Brain microvascular endothelial cell (primary cell): ENCODE measurements at regions not wholly inside any gene's neighbourhood (a gene's known extent, or its start where the extent isn't known, plus 50 kb on each side); places are given as distances from the start of the nearest gene placed in this dataset.

Experiments
- DNase-seq: peaks from one replicate; pipeline ENCODE4 v3.0.0-alpha.2; 2020
- H3K27ac ChIP-seq: fragments of 250-450 bp; sonication (Bioruptor Pico); 2 replicates; pipeline ENCODE4 v1.5.1; 2020; ENCODE audit warnings: mild to moderate bottlenecking, moderate library complexity
- H3K27me3 ChIP-seq: fragments of 250-450 bp; sonication (Bioruptor Pico); replicated peaks from 2 replicates; pipeline ENCODE4 v1.5.1; 2020; ENCODE audit warnings: mild to moderate bottlenecking
- H3K36me3 ChIP-seq: fragments of 250-450 bp; sonication (Bioruptor Pico); replicated peaks from 2 replicates; pipeline ENCODE4 v1.5.1; 2020; ENCODE audit warnings: mild to moderate bottlenecking
- H3K4me3 ChIP-seq: 2 replicates; pipeline ENCODE4 v1.5.1; 2011; ENCODE audit warnings: low read depth, mild to moderate bottlenecking, control low read depth, low read length, moderate library complexity
- in situ Hi-C: cut with HindIII; loops from 2 replicates; pipeline ENCODE4 v1.10.0; 2017; ENCODE audit warnings: low sequenced_read_pairs, low pct_ligation_motif_present
- TF ChIP-seq, protein P1 (sequence below): IDR thresholded peaks from 2 replicates; pipeline ENCODE4 v1.5.1; 2011; ENCODE audit warnings: low read depth, mild to moderate bottlenecking, moderate library complexity, low read length, control low read depth, inconsistent platforms; ENCODE audit errors: missing control alignments

DNA sequence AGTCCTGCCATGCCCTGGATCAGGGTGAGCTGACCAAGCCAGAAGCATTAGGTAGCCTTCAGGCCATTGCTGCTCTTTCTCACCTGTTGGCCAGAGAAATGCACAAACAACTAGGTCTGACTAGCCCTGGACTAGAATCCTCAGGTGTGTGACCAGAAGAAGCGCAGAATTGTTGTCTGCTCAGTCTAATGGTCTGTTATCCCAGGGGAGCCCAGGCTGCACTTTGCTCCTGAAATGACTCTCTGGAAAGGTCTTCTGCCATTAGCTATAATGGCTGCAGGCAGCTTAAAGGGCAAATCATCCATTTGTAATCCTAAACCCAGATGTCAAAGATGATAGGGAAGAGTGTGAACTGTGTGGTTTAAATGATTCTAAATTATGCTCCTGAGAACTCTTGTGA is 246.1 kb downstream of the NFKBIZ start:
- in situ Hi-C loops: loop anchor here (25.0 kb wide), 1 partner anchor 233 kb away; no protein-coding TSS in a partner anchor
- H3K4me3 ChIP-seq: no peak overlapping the region
- H3K36me3 ChIP-seq: no peaks in the 10 kb centered on the region
- H3K27me3 ChIP-seq: no peaks in the 10 kb centered on the region
- H3K27ac ChIP-seq: no peak overlapping the region
- DNase-seq: no peak
- TF ChIP-seq, protein P1, sequence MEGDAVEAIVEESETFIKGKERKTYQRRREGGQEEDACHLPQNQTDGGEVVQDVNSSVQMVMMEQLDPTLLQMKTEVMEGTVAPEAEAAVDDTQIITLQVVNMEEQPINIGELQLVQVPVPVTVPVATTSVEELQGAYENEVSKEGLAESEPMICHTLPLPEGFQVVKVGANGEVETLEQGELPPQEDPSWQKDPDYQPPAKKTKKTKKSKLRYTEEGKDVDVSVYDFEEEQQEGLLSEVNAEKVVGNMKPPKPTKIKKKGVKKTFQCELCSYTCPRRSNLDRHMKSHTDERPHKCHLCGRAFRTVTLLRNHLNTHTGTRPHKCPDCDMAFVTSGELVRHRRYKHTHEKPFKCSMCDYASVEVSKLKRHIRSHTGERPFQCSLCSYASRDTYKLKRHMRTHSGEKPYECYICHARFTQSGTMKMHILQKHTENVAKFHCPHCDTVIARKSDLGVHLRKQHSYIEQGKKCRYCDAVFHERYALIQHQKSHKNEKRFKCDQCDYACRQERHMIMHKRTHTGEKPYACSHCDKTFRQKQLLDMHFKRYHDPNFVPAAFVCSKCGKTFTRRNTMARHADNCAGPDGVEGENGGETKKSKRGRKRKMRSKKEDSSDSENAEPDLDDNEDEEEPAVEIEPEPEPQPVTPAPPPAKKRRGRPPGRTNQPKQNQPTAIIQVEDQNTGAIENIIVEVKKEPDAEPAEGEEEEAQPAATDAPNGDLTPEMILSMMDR: no peak

DNA sequence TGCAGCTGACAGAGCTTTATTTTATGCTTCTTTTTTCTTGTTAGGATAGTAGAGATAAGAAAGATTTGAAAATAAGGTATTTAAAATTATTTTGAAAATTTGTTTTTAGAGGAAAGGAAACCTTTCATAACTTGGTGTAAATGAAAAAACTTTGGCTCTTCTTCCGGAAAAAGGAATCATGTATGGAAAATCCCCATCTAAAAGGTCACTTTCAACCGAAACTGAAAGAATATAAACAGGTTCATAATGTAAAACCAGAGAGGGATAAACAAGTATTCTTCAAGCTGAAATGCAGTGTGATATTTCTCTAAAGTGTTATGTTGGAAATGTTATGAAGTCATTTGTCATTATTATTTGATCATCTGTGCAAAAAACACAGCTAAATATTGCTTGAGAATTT is 246.8 kb downstream of the NFKBIZ start:
- TF ChIP-seq, protein P1: no peak
- Histone ChIP-seq H3K27ac (no peak overlapping the region), H3K36me3 (no peaks in the 10 kb centered on the region), H3K4me3 (no peak overlapping the region), H3K27me3 (no peaks in the 10 kb centered on the region)
- in situ Hi-C loops: loop anchor here (25.0 kb wide), 1 partner anchor 234 kb away; no protein-coding TSS in a partner anchor
- DNase-seq: no peak

DNA sequence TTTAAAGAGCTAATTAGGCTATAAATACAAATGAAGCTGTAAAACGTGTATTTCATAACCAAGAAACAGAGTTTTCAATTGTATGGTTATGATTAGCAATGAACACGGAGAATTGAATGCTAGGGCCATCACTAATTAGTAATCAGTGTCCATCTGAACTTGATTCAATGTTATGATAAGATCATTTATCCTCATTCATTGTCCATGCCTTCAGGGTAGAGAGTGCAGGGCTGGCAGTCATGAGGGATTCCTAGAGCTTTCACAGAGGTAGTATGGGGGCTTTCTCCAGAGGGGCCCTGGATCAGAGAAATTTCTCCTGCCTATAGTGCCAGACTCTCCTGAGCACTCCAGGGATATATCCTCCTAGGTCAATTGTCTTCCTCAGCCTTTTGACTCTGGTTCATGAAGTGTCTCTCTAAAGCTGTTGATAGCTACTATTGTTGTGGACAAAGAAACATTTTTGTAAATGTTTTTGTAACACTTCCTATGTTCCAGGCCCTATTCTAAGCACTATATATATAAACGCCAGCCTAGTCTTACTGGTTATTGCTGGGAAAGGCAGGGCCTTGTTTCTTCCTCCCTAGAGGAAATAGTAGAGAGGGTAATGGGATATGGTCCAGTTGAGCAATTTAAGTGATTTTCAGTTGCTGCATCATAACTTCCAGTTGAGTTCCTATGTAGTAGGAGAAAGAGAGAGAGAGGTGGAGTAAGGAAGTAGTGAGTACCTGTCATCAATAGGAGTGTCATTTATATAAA is 249.0 kb downstream of the NFKBIZ start:
- in situ Hi-C loops: loop anchor here (25.0 kb wide), 1 partner anchor 236 kb away; no protein-coding TSS in a partner anchor
- Histone ChIP-seq H3K27me3 (no peaks in the 10 kb centered on the region), H3K27ac (no peak overlapping the region), H3K36me3 (no peaks in the 10 kb centered on the region), H3K4me3 (no peak overlapping the region)
- TF ChIP-seq, protein P1: no peak
- no peak for DNase-seq

DNA sequence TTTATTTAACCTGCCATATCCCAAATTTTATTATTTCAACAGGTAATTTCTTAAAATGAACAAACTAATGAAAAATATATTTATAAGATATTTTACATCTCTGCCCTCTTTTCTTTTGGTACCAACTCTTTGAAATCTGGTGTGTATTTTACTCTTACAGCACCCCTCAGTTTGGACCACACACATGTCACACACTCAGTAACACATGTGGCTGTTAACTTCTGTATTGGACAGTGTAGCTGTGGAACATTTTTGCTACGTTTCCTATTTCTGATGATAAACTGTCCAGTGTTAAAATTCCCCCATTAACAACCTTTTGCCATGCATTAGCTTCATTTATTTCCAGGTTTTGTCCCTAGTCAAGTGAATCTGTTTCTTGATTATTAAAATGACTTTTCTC is 250.6 kb downstream of the NFKBIZ start:
- DNase-seq: no peak

DNA sequence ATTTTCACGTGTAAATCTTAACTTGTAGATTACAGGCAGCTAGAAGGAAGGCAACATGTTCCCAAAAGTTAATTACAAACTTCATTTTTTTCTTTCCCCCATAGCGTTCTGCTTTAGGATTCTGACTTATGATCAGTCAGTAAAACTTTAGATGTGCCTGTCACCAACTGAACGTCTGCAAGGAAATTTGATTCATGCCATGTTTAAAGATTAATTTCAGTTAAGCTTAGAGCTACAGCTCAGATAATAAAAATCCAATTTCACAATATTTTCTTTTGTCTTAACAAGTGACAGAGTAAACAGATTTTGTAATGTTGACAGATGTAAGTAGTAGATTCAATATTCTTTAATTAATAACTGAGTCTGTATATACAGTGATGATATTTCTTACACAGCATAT is 253.1 kb downstream of the NFKBIZ start:
- Histone ChIP-seq H3K27me3 (no peaks in the 10 kb centered on the region), H3K36me3 (no peaks in the 10 kb centered on the region), H3K27ac (no peak overlapping the region), H3K4me3 (no peak overlapping the region)
- in situ Hi-C loops: no loop called here
- TF ChIP-seq, protein P1: no peak
- no peak for DNase-seq

More for the DNA sequence above, 250.6 kb downstream of the NFKBIZ start:
- Histone ChIP-seq H3K27ac (no peak overlapping the region), H3K4me3 (no peak overlapping the region), H3K27me3 (no peaks in the 10 kb centered on the region), H3K36me3 (no peaks in the 10 kb centered on the region)
- TF ChIP-seq, protein P1: no peak
- in situ Hi-C loops: loop anchor here (25.0 kb wide), 1 partner anchor 238 kb away; no protein-coding TSS in a partner anchor

DNA sequence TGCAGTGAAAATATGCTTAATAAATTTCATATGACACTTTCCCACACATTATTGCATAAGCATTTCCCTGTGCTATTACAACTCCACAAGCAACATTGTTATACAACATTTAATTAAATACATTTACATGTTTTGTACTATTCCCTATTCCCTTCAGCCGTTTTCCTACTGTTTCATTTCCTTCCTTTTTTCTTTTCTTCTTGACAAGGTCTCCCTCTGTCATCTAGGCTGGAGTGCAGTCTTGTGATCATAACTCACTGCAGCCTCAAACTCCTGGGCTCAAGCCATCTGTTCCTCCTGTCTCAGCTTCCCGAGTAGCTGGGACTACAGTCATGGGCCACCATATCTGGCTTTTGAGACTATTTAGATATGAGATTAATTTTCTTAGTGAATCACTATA is 254.7 kb downstream of the NFKBIZ start:
- TF ChIP-seq, protein P1: no peak
- no peaks in the 10 kb centered on the region for H3K36me3 ChIP-seq
- in situ Hi-C loops: no loop called here
- H3K27me3 ChIP-seq: no peaks in the 10 kb centered on the region
- no peak overlapping the region for H3K27ac ChIP-seq
- no peak for DNase-seq
- no peak overlapping the region for H3K4me3 ChIP-seq
